ENCODE measurements at regions not wholly inside any gene's neighbourhood (a gene's known extent, or its start where the extent isn't known, plus 50 kb on each side); places are given as distances from the start of the nearest gene placed in this dataset.

GRCh38 chr4:129668092-129668491 is 572.1 kb downstream of the C4orf33 start:
- TF ChIP-seq CTCF (IDR thresholded peaks at IDR 0.05) (no peak), EZH2 (IDR thresholded peaks at IDR 0.05; ENCODE audit: borderline replicate concordance, insufficient read depth, low read depth, low read length, poor library complexity, severe bottlenecking) (no peak)

Data from B cell (primary cell).